Left ventricle myocardium inferior (tissue), 1 donor: ENCODE measurements at regions not wholly inside any gene's neighbourhood (a gene's known extent, or its start where the extent isn't known, plus 50 kb on each side); places are given as distances from the start of the nearest gene placed in this dataset.
A peak's percentile ranks its signal among the peaks of the same experiment; 100 is the strongest.

ENCODE experiments used
- DNase-seq: peaks from one replicate; pipeline ENCODE4 v3.0.0-alpha.2; 2020
- H3K27ac ChIP-seq: fragments of 200-600 bp; replicated peaks from 2 replicates; pipeline ENCODE4 v1.8.0; 2021
- H3K27me3 ChIP-seq: fragments of 200-600 bp; 2 replicates; pipeline ENCODE4 v1.8.0; 2021; ENCODE audit warnings: low read depth
- H3K36me3 ChIP-seq: fragments of 200-600 bp; 2 replicates; pipeline ENCODE4 v1.8.0; 2021
- H3K4me1 ChIP-seq: fragments of 200-600 bp; 2 replicates; pipeline ENCODE4 v1.8.0; 2021
- H3K4me3 ChIP-seq: fragments of 200-600 bp; 2 replicates; pipeline ENCODE4 v1.8.0; 2021; ENCODE audit warnings: mild to moderate bottlenecking, moderate library complexity
- H3K9me3 ChIP-seq: fragments of 200-600 bp; replicated peaks from 2 replicates; pipeline ENCODE4 v1.8.0; 2021
- intact Hi-C: fragments of 100-400 bp; cut with micrococcal nuclease; formaldehyde crosslinking; loops from one replicate; pipeline ENCODE4 v1.11.0; 2022
- TF ChIP-seq, protein P1 (sequence below): fragments of 200-600 bp; IDR thresholded peaks from 2 replicates; pipeline ENCODE4 v1.8.0; 2021; ENCODE audit warnings: antibody characterized with exemption, mild to moderate bottlenecking, borderline replicate concordance
- donor health status: DM: no; HTN: yes; CAD: no; lungs with severe emphysema.

DNA sequence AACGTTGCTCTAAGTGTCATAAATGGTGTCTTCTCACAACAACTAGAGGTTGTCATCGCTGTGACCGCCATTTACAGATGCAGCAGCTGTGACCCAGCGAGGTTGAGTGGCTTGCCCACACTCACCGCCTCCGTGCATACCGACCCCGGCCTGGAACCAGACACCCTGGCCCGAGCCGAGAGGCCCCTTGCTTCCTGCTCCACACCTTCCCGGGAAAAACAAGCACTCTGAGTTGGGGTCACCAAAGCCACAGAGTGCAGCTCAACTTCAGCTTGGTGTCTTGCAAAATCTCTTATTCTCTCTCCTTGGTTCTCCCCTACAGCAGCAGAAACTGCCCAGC, 115.7 kb upstream of the PPP2R2D start:
- H3K27ac ChIP-seq: no peak overlapping the region
- no peak overlapping the region for H3K4me3 ChIP-seq
- H3K9me3 ChIP-seq: no peaks in the 10 kb centered on the region
- H3K27me3 ChIP-seq: peaks cover 51% of the 10 kb centered on the region
- DNase-seq: no peak
- intact Hi-C loops: no loop called here
- H3K4me1 ChIP-seq: no peaks in the 10 kb centered on the region
- TF ChIP-seq, protein P1, sequence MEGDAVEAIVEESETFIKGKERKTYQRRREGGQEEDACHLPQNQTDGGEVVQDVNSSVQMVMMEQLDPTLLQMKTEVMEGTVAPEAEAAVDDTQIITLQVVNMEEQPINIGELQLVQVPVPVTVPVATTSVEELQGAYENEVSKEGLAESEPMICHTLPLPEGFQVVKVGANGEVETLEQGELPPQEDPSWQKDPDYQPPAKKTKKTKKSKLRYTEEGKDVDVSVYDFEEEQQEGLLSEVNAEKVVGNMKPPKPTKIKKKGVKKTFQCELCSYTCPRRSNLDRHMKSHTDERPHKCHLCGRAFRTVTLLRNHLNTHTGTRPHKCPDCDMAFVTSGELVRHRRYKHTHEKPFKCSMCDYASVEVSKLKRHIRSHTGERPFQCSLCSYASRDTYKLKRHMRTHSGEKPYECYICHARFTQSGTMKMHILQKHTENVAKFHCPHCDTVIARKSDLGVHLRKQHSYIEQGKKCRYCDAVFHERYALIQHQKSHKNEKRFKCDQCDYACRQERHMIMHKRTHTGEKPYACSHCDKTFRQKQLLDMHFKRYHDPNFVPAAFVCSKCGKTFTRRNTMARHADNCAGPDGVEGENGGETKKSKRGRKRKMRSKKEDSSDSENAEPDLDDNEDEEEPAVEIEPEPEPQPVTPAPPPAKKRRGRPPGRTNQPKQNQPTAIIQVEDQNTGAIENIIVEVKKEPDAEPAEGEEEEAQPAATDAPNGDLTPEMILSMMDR: no peak
- H3K36me3 ChIP-seq: no peaks in the 10 kb centered on the region

DNA sequence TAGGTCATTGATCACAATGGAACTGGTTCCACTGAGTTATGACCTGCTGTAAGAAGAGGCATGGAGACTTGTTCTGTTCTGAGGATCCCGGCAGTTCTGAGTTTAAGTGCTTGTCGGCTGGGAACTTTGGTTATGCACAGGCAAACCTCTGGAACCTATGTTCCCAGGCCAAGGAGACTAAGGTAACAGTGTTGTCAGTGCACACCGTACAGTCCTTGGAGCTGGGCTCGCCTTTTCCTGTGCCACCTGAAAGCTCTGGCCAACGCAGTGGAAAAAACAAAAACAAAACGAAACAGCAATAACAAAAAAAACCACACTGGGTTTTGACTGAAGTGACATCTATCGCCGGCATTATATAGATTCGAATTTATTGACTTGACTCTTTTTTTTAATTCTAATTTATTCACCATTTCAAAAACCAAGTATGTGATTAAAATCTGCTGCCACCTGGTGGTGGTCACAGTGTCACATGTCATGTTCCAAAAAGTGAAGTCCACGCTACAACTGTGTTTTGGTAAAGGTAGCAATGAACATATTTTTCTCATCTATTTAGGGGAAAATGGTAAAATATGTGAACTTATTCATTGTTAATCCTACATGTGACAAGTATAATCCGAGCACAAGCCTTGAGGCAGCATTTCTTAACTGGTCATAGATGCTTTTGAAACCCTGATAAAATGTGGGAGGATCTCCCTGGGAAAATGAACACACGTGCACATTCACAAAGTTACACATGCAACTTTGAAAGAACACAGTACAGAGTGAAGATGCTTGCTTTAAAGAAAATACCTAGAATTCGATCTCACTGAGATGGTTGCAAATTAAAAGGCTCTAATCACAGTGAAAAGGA, 113.8 kb upstream of the PPP2R2D start:
- no peaks in the 10 kb centered on the region for H3K4me1 ChIP-seq
- intact Hi-C loops: no loop called here
- H3K27ac ChIP-seq: no peak overlapping the region
- peaks cover 62% of the 10 kb centered on the region for H3K27me3 ChIP-seq
- H3K9me3 ChIP-seq: no peaks in the 10 kb centered on the region
- no peak overlapping the region for H3K4me3 ChIP-seq
- H3K36me3 ChIP-seq: no peaks in the 10 kb centered on the region
- no peak for DNase-seq
- TF ChIP-seq, protein P1: peak; percentile 79

DNA sequence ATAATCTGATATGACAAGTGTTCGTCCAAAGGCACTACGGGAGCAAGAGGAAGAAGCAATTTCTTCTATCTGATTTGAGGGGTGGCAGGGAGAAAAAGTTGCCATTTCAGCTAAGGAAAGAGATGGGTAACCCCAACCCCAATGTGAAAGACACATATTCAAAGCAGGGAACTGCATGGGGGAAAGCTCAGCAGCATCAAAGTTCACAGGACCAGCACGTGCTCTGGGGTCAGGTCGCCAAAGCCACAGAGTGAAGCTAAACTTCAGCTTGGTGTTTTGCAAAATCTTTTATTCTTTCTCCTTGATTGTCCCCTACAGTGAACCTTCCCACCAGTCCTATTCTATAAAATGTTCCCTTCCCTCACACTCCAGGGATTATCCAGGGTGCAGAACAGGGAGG, 112.8 kb upstream of the PPP2R2D start:
- no peak for DNase-seq
- no peak overlapping the region for H3K27ac ChIP-seq
- H3K9me3 ChIP-seq: no peaks in the 10 kb centered on the region
- intact Hi-C loops: no loop called here
- no peaks in the 10 kb centered on the region for H3K36me3 ChIP-seq
- H3K27me3 ChIP-seq: peaks cover 65% of the 10 kb centered on the region
- TF ChIP-seq, protein P1: no peak
- H3K4me3 ChIP-seq: no peak overlapping the region
- H3K4me1 ChIP-seq: no peaks in the 10 kb centered on the region

DNA sequence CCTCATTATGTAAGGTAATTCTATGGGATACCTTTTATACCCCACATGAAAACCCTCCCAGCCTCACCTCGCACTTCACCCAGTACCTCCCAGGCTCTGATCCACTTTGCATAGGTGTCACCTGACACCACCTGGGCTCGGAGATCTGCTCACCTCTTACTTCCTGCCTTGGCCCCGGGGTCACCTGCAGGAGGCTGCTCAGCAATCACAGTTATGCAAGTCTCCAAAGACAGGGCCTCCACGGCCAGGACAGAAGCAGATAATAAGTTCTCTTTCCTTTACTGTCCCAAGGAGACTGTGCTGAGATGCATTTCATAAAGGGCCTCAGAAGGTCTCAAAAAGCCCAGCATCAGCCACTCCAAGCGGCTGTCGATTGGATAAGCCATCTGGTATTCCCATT, 112.4 kb upstream of the PPP2R2D start:
- Histone ChIP-seq H3K27me3 (peaks cover 65% of the 10 kb centered on the region), H3K36me3 (no peaks in the 10 kb centered on the region), H3K4me3 (no peak overlapping the region), H3K27ac (no peak overlapping the region), H3K4me1 (no peaks in the 10 kb centered on the region), H3K9me3 (no peaks in the 10 kb centered on the region)
- TF ChIP-seq, protein P1: no peak
- intact Hi-C loops: no loop called here
- no peak for DNase-seq

DNA sequence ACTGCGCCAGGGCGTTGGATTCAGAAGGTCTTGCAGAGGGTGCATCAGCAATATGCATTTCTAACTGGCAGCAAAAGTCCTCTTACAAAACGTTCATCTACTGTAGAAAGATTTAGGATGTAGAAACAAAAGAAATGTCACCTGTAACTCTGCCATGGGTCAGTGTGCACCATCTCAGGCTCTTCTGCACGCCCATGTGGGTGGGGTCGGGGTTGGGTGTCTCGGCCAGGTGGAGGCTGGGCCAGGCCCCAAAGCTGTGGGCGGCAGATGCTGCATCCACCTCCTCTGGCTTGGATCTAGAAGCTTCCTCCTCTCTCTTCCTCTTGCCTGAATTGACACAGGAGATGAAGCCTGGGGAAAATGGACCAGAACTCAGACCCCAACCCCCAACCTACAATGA, 111.3 kb upstream of the PPP2R2D start:
- H3K4me3 ChIP-seq: no peak overlapping the region
- intact Hi-C loops: no loop called here
- TF ChIP-seq, protein P1: no peak

More for the DNA sequence above, 111.3 kb upstream of the PPP2R2D start:
- no peak for DNase-seq
- Histone ChIP-seq H3K4me1 (no peaks in the 10 kb centered on the region), H3K27ac (no peak overlapping the region), H3K36me3 (no peaks in the 10 kb centered on the region), H3K27me3 (peaks cover 74% of the 10 kb centered on the region), H3K9me3 (no peaks in the 10 kb centered on the region)
